Breast epithelium (tissue), 4 donors: ENCODE measurements at regions not wholly inside any gene's neighbourhood (a gene's known extent, or its start where the extent isn't known, plus 50 kb on each side); places are given as distances from the start of the nearest gene placed in this dataset.

Experiments
- DNase-seq, 2 donors: peaks; one replicate each; pipeline ENCODE4 v3.0.0-alpha.2; 2019; ENCODE audit warnings: low spot score in 2 of 2
- H3K27ac ChIP-seq, 2 donors: fragments of 200-600 bp; sonication (generic) in 1 of 2; one replicate each; pipeline ENCODE4 v1.5.1; 2016 to 2019; ENCODE audit warnings: mild to moderate bottlenecking in 1 of 2
- H3K27me3 ChIP-seq, 2 donors: fragments of 200-600 bp; sonication (generic) in 1 of 2; one replicate each; pipeline versions ENCODE4 v1.5.1 to v1.6.0; 2017 to 2019; ENCODE audit warnings: control low read depth in 1 of 2, mild to moderate bottlenecking in 1 of 2
- H3K36me3 ChIP-seq: fragments of 200-600 bp; one replicate; pipeline ENCODE4 v1.5.1; 2019
- H3K4me1 ChIP-seq, 2 donors: fragments of 200-600 bp; sonication (generic); one replicate each; pipeline ENCODE4 v1.5.1; 2016 to 2019; ENCODE audit warnings: control low read depth in 1 of 2
- H3K4me3 ChIP-seq, 3 donors: fragments of 200-600 bp; sonication (generic); 1 replicate in 2 of 3; 2 replicates in 1 of 3; pipeline ENCODE4 v1.5.1; 2016 to 2019; ENCODE audit warnings: mild to moderate bottlenecking in 3 of 3, moderate library complexity in 2 of 3
- H3K9me3 ChIP-seq, 2 donors: fragments of 200-600 bp; sonication (generic) in 1 of 2; one replicate each; pipeline ENCODE4 v1.5.1; 2016 to 2019; ENCODE audit warnings: control low read depth in 1 of 2
- POLR2A ChIP-seq: fragments of 450-650 bp; IDR thresholded peaks from one replicate; pipeline ENCODE4 v1.6.1; 2016; ENCODE audit warnings: antibody characterized with exemption, mild to moderate bottlenecking, moderate library complexity
- POLR2AphosphoS5 ChIP-seq, 3 donors: sonication (generic); formaldehyde crosslinking; IDR thresholded peaks; one replicate each; pipeline ENCODE4 v1.6.1; 2017; ENCODE audit warnings: antibody characterized with exemption in 3 of 3
- intact Hi-C: fragments of 100-400 bp; cut with DNase I; formaldehyde crosslinking; loops from one replicate; pipeline ENCODE4 v1.15.1; 2023; ENCODE audit warnings: low total_unique reads
- TF ChIP-seq, protein P1 (sequence below), 3 donors: fragments of 450-650 bp; IDR thresholded peaks; one replicate each; pipeline ENCODE4 v1.5.1; 2016 to 2017; ENCODE audit warnings: antibody characterized with exemption in 3 of 3, mild to moderate bottlenecking in 3 of 3, moderate library complexity in 3 of 3

DNA sequence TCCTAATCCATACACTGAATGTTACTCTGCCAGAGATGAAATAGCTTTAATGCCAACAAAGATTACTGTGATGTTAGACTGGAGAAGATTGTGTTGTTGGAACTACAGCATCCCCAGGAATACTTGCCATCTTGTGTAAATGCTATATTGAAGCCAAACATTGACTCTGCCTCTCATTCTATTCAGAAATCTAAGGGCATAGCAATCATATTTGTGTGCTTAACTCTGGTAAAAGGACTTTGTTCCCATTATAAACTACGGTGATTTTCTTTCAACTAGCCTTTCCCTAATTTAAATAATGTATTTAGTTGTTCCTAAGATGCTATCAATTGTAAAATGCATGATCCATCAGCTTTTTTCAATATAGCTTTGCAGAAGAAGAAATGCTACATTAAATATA lies 498.4 kb upstream of the LRRN3 start:
- Histone ChIP-seq H3K9me3 (no peaks in the 10 kb centered on the region), H3K36me3 (no peaks in the 10 kb centered on the region), H3K27me3 (no peaks in the 10 kb centered on the region), H3K27ac (no peak overlapping the region), H3K4me3 (no peak overlapping the region), H3K4me1 (no peaks in the 10 kb centered on the region)
- intact Hi-C loops, result no loop called here
- no peak for TF ChIP-seq POLR2AphosphoS5 (IDR thresholded peaks at IDR 0.05)
- TF ChIP-seq, protein P1, sequence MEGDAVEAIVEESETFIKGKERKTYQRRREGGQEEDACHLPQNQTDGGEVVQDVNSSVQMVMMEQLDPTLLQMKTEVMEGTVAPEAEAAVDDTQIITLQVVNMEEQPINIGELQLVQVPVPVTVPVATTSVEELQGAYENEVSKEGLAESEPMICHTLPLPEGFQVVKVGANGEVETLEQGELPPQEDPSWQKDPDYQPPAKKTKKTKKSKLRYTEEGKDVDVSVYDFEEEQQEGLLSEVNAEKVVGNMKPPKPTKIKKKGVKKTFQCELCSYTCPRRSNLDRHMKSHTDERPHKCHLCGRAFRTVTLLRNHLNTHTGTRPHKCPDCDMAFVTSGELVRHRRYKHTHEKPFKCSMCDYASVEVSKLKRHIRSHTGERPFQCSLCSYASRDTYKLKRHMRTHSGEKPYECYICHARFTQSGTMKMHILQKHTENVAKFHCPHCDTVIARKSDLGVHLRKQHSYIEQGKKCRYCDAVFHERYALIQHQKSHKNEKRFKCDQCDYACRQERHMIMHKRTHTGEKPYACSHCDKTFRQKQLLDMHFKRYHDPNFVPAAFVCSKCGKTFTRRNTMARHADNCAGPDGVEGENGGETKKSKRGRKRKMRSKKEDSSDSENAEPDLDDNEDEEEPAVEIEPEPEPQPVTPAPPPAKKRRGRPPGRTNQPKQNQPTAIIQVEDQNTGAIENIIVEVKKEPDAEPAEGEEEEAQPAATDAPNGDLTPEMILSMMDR (IDR thresholded peaks at IDR 0.05), result no peak
- TF ChIP-seq POLR2A, result no peak
- no peak for DNase-seq

DNA sequence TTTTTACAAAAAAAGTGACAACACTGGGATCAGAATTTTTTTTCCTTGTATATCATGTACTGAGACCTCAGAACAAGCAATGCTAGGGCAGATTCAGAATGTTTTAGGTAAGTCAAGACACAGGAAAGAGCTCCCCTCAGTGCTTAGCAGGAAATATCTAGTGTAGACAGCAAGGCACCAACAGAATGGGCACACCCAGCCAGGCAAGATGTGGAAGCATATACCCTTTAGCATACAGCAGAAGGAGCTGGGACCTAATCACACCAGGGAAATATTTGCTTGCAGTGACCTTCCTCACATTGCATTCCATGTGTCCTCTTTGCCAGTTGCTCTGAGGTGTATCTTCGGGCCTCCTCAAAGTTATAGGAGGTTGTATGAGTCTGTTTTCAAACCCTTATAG lies 497.6 kb upstream of the LRRN3 start:
- no peak for TF ChIP-seq POLR2A
- TF ChIP-seq POLR2AphosphoS5 (IDR thresholded peaks at IDR 0.05), result no peak
- TF ChIP-seq, protein P1 (IDR thresholded peaks at IDR 0.05), result no peak
- H3K4me3 ChIP-seq, result no peak overlapping the region
- intact Hi-C loops, result no loop called here
- no peaks in the 10 kb centered on the region for H3K36me3 ChIP-seq
- DNase-seq, result no peak
- H3K4me1 ChIP-seq, result no peaks in the 10 kb centered on the region
- no peaks in the 10 kb centered on the region for H3K27me3 ChIP-seq
- H3K27ac ChIP-seq, result no peak overlapping the region
- H3K9me3 ChIP-seq, result no peaks in the 10 kb centered on the region

DNA sequence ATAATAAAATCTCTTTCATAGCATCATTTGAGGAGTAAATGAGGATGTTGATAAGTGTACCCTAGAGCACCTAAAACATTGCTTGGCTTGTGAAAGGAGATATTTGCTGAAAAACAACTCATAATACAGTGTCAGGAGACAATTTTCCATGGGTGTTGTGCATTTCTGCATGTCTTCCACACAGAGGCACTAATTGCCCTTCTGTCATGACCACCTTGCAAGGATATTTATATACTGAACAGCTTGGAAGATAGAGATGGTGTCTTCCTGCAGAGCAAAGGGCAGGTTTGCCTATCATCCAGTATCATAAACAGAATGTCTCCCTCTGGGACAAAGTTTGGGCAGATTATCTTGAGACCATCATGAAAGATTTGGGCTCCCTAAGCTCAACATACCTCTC lies 495.2 kb upstream of the LRRN3 start:
- intact Hi-C loops, result no loop called here
- no peak overlapping the region for H3K27ac ChIP-seq

DNA sequence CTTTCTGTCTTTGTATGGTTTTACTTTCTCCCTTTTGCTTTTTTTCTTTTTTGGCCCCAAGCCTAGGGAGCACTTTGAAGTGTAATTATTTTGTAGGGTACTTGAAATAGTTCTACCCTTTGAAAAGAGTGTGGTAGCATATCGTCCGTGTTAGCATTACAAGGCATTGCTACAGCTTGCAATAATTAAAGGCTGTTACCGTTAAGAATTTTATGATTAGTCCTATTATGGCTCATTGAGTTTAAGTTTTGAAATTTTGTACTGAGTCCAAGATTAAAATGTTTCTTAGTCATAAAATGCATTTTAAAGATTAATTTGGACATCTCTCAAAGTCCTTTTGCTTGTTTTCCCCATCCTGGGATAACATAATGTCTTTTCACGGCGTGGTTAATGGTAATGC lies 490.0 kb upstream of the LRRN3 start:
- TF ChIP-seq POLR2AphosphoS5 (IDR thresholded peaks at IDR 0.05) (no peak), POLR2A (no peak)
- TF ChIP-seq, protein P1 (IDR thresholded peaks at IDR 0.05), result no peak

More for the DNA sequence above, 495.2 kb upstream of the LRRN3 start:
- H3K4me3 ChIP-seq, result no peak overlapping the region
- H3K4me1 ChIP-seq, result no peaks in the 10 kb centered on the region
- no peak for DNase-seq
- H3K9me3 ChIP-seq, result no peaks in the 10 kb centered on the region
- H3K36me3 ChIP-seq, result no peaks in the 10 kb centered on the region
- H3K27me3 ChIP-seq, result no peaks in the 10 kb centered on the region
- TF ChIP-seq POLR2A (no peak), POLR2AphosphoS5 (IDR thresholded peaks at IDR 0.05) (no peak)
- TF ChIP-seq, protein P1 (IDR thresholded peaks at IDR 0.05), result no peak

GRCh38 chr7:110601710-110602109 lies 489.2 kb upstream of the LRRN3 start:
- no peak for DNase-seq
- TF ChIP-seq POLR2AphosphoS5 (IDR thresholded peaks at IDR 0.05), result no peak
- no peak for TF ChIP-seq POLR2A
- TF ChIP-seq, protein P1 (IDR thresholded peaks at IDR 0.05), result no peak
- intact Hi-C loops, result no loop called here
- Histone ChIP-seq H3K27ac (no peak overlapping the region), H3K4me3 (no peak overlapping the region), H3K9me3 (no peaks in the 10 kb centered on the region), H3K27me3 (no peaks in the 10 kb centered on the region), H3K36me3 (no peaks in the 10 kb centered on the region), H3K4me1 (no peaks in the 10 kb centered on the region)

More for the DNA sequence above, 490.0 kb upstream of the LRRN3 start:
- Histone ChIP-seq H3K9me3 (no peaks in the 10 kb centered on the region), H3K27ac (no peak overlapping the region), H3K4me1 (no peaks in the 10 kb centered on the region), H3K27me3 (no peaks in the 10 kb centered on the region), H3K36me3 (no peaks in the 10 kb centered on the region), H3K4me3 (no peak overlapping the region)
- intact Hi-C loops, result no loop called here
- no peak for DNase-seq
